ENCODE measurements at regions not wholly inside any gene's neighbourhood (a gene's known extent, or its start where the extent isn't known, plus 50 kb on each side); places are given as distances from the start of the nearest gene placed in this dataset.
A peak's percentile ranks its signal among the peaks of the same experiment; 100 is the strongest.
"Not testable (repeated sequence)": the region's sequence is repeated elsewhere in the genome, so short reads cannot be mapped to it uniquely, and the experiment has no call there.

DNA sequence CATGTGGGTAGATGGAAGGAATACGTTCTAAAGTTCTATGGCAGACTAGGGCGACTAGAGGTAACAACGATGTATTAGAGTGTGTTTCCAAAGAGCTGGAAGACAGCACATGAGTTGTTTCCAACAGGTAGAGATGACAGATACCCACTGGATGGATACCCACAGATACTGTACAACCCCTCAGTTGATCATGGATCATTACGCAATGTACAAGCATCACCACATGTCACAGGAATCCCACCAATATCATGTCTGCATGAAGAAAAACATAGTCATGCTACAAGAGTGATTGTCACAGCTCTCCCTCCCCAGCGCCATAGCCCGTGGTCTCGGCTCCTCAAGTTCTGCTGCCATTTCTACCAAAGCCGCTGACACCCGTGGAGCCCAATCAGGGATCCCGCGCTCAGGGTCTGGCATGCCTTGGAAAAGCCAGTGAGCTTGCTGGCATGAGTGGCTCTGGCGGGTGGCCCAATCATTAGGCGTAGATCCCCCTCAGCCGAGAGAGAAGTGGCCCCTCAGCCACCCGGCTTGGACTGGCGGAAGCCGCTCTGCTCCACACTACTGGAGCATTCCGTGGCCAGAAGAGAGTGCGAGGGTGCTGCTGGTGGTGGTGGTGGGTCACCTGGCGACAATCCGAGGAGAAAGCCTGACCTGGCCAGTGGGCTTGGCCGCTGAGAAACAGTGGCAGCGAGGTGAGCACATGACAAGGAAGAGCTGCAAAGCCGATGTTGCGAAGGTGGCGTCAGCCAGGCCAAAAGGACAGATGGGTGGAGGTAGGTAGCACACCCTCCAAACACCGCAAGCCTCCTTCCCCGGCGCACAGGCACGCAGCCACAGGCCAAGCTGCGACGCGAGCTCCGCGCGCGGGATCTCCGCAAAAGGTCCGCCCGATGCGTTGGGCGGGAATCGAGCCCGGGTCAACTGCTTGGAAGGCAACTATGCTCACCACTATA, 65.7 kb upstream of the FCGR2A start:
- no peak for DNase-seq
- no peaks in the 10 kb centered on the region for H3K4me1 ChIP-seq
- H3K36me3 ChIP-seq: no peaks in the 10 kb centered on the region
- intact Hi-C loops (cut with DNase I; ENCODE audit: low total_unique reads): no loop called here
- peaks cover 0 to 16% of the 10 kb centered on the region in 2 donors for H3K27me3 ChIP-seq
- H3K4me3 ChIP-seq: peak overlapping the region in 1 of 2 donors; percentile 30
- no peak for TF ChIP-seq POLR2A (IDR thresholded peaks at IDR 0.05)
- no peak for TF ChIP-seq CTCF (IDR thresholded peaks at IDR 0.05)
- no peaks in the 10 kb centered on the region for H3K9me3 ChIP-seq
- H3K27ac ChIP-seq: no peak overlapping the region

DNA sequence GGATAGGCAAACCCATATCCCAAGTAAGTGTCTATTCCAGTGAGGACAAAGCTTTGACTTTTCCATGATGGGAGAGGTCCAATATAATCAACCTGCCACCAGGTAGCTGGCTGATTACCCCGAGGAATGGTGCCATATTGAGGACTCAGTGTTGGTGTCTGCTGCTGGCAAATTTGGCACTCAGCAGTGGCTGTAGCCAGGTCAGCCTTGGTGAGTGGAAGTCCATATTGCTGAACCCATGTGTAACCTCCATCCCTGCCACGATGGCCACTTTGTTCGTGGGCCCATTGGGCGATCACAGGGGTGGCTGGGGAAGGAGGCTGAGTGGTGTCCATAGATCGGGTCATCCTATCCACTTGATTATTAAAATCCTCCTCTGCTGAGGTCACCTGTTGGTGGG, 65.5 kb upstream of the CFAP126 start:
- H3K27ac ChIP-seq; H3K4me1 ChIP-seq; H3K4me3 ChIP-seq; H3K27me3 ChIP-seq; H3K36me3 ChIP-seq; DNase-seq; H3K9me3 ChIP-seq; intact Hi-C loops (cut with DNase I; ENCODE audit: low total_unique reads): not testable (repeated sequence)

- H3K4me1 ChIP-seq: no peaks in the 10 kb centered on the region
- H3K27ac ChIP-seq: no peak overlapping the region
- no peaks in the 10 kb centered on the region for H3K9me3 ChIP-seq
- no peaks in the 10 kb centered on the region for H3K27me3 ChIP-seq
- TF ChIP-seq CTCF (IDR thresholded peaks at IDR 0.05): no peak
- TF ChIP-seq POLR2A (IDR thresholded peaks at IDR 0.05): no peak
- no peak overlapping the region for H3K4me3 ChIP-seq
- intact Hi-C loops (cut with DNase I; ENCODE audit: low total_unique reads): no loop called here
- H3K36me3 ChIP-seq: no peaks in the 10 kb centered on the region
- no peak for DNase-seq
These were observed 64.4 kb upstream of the CFAP126 start for GRCh38 chr1:161432091-161432490.

GRCh38 chr1:161427733-161428516, 60.2 kb upstream of the CFAP126 start:
- Histone ChIP-seq H3K27ac (no peak overlapping the region), H3K9me3 (no peaks in the 10 kb centered on the region), H3K4me1 (no peaks in the 10 kb centered on the region), H3K4me3 (no peak overlapping the region), H3K27me3 (no peaks in the 10 kb centered on the region), H3K36me3 (no peaks in the 10 kb centered on the region)
- DNase-seq: no peak
- TF ChIP-seq CTCF (IDR thresholded peaks at IDR 0.05): no peak
- no peak for TF ChIP-seq POLR2A (IDR thresholded peaks at IDR 0.05)
- intact Hi-C loops (cut with DNase I; ENCODE audit: low total_unique reads): no loop called here

DNA sequence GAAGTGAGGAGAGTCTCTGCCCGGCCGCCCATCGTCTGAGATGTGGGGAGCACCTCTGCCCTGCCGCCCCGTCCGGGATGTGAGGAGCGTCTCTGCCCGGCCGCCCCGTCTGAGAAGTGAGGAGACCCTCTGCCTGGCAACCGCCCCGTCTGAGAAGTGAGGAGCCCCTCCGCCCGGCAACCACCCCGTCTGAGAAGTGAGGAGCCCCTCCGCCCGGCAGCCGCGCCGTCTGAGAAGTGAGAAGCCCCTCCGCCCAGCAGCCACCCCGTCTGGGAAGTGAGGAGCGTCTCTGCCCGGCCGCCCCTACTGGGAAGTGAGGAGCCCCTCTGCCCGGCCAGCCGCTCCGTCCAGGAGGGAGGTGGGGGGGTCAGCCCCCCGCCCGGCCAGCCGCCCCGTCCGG, 55.2 kb upstream of the CFAP126 start:
- DNase-seq; H3K27me3 ChIP-seq; intact Hi-C loops (cut with DNase I; ENCODE audit: low total_unique reads); H3K27ac ChIP-seq; H3K36me3 ChIP-seq; H3K4me3 ChIP-seq; H3K9me3 ChIP-seq; H3K4me1 ChIP-seq: not testable (repeated sequence)

DNA sequence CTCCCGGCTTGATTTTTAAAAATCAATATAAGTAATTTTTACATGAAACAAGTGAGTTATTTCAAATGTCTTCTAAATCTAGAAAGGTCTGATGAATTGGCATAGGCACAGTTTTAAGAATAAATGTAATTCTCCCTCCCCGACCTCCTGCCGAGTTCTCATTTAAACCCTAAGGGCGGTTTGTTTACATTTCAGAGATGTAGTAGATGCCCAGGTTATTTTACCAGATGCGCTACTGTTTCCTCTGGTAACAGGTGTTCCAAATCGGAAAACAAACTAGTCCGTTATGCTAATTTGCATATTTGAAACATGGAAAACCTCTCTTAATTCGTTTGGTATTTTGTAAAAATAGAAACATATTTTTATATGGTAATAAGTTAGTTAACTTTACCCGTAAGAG, 53.8 kb upstream of the CFAP126 start:
- no peaks in the 10 kb centered on the region for H3K27me3 ChIP-seq
- no peak overlapping the region for H3K27ac ChIP-seq
- no peak overlapping the region for H3K4me3 ChIP-seq
- no peak for TF ChIP-seq CTCF (IDR thresholded peaks at IDR 0.05)
- no peak for TF ChIP-seq POLR2A (IDR thresholded peaks at IDR 0.05)
- H3K4me1 ChIP-seq: no peaks in the 10 kb centered on the region
- no peaks in the 10 kb centered on the region for H3K9me3 ChIP-seq
- no peak for DNase-seq
- intact Hi-C loops (cut with DNase I; ENCODE audit: low total_unique reads): no loop called here
- H3K36me3 ChIP-seq: no peaks in the 10 kb centered on the region

Data from uterus (tissue), 3 donors.